Stimulated activated effector memory CD8-positive, alpha-beta T cell treated with anti-CD3 and anti-CD28 coated beads, Interleukin-12 subunit alpha, Interleukin-12 subunit beta, amount 100 ng/mL, for 72 hours (primary cell): ENCODE measurements at regions not wholly inside any gene's neighbourhood (a gene's known extent, or its start where the extent isn't known, plus 50 kb on each side); places are given as distances from the start of the nearest gene placed in this dataset.

Experiments used
- ATAC-seq: fragments of 150-1000 bp; cut with Tn5 transposase; 2 replicates; pipeline ENCODE4 v1.10.0; 2021
- DNase-seq, 2 donors: peaks; one replicate each; pipeline ENCODE4 v3.0.0; 2021 to 2022; ENCODE audit warnings: low spot score in 2 of 2
- H3K27ac Mint-ChIP-seq: one replicate; pipeline ENCODE4 v1.8.0; 2022; ENCODE audit warnings: mild to moderate bottlenecking, mixed read lengths
- H3K36me3 Mint-ChIP-seq: one replicate; pipeline ENCODE4 v1.8.0; 2022; ENCODE audit warnings: mild to moderate bottlenecking, mixed read lengths
- H3K4me1 Mint-ChIP-seq: one replicate; pipeline ENCODE4 v1.8.0; 2022; ENCODE audit warnings: mixed read lengths
- H3K4me3 Mint-ChIP-seq: one replicate; pipeline ENCODE4 v1.8.0; 2022; ENCODE audit warnings: mild to moderate bottlenecking, mixed read lengths
- H3K9me3 Mint-ChIP-seq: one replicate; pipeline ENCODE4 v1.8.0; 2022; ENCODE audit warnings: mixed read lengths

GRCh38 chr20:1830240-1830639 is 65.0 kb upstream of the SIRPA start:
- no peak overlapping the region for H3K4me3 Mint-ChIP-seq
- H3K36me3 Mint-ChIP-seq: no peaks in the 10 kb centered on the region
- ATAC-seq (no peak), DNase-seq (no peak)
- H3K27ac Mint-ChIP-seq: no peak overlapping the region
- no peaks in the 10 kb centered on the region for H3K9me3 Mint-ChIP-seq
- H3K4me1 Mint-ChIP-seq: peaks cover 5% of the 10 kb centered on the region

GRCh38 chr20:1829531-1829930 is 65.7 kb upstream of the SIRPA start:
- Mint-ChIP-seq H3K9me3 (no peaks in the 10 kb centered on the region), H3K4me1 (peaks cover 5% of the 10 kb centered on the region), H3K27ac (no peak overlapping the region), H3K36me3 (no peaks in the 10 kb centered on the region), H3K4me3 (no peak overlapping the region)
- no peak for DNase-seq
- ATAC-seq: no peak

DNA sequence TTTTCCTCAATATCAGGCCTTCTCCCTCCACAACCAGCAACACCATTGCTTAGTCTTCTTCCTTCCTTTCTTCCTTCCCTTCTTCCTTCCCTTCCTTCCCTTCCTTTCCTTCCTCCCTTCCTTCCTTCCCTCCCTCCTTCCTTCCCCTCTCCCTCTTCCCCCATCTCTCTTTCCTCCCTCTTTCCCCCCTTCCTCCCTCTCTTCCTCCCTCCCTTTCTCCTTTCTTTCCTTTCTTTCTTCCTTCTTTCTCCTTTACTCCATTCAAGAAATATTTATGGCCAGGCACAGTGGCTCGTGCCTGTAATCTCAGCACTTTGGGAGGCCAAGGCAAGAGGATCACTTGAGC is 66.4 kb upstream of the SIRPA start:
- H3K4me3 Mint-ChIP-seq: no peak overlapping the region
- no peaks in the 10 kb centered on the region for H3K9me3 Mint-ChIP-seq
- peaks cover 5% of the 10 kb centered on the region for H3K4me1 Mint-ChIP-seq
- no peak for DNase-seq
- H3K36me3 Mint-ChIP-seq: no peaks in the 10 kb centered on the region
- no peak overlapping the region for H3K27ac Mint-ChIP-seq
- ATAC-seq: no peak

DNA sequence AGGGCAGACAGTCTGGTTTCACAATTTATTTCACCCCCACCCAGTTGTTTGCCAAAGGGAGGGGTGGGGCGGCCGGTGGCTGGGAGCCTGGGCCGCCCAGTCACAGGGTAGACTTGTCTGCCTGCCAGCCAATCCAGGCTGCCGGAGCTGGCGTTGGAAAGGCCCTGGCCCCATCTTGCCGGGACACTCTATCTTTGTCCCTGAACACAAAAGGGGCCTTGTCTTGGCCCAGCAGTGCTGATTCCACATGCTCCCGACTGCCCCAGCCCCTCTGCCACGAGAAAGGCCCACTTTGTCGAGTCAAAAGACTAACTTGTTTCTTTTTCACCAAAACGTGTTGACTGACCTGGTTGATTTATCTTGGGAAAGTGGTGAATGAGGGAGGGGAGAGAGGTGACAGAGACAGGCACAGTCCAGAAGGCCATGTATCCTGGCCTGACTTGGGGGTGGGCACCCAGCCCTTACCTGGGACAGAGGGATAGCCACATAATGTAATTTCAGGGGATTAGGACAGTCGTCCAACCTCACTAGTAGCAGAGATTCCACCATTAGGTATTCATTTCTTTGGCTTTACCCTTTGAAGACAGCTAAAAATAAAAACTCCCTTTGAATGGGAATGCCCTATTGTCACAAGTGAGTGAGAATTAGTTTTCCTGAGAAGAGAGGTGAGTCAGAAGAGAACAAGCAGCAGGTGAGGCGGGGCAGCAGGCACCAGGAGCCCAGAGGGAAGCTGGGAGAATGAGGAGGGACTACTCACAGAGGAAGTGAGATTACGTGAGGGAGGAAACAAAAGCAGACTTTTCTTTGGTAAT is 67.0 kb upstream of the SIRPA start:
- Mint-ChIP-seq H3K4me3 (no peak overlapping the region), H3K36me3 (no peaks in the 10 kb centered on the region), H3K4me1 (peaks cover 5% of the 10 kb centered on the region), H3K9me3 (peaks cover 3% of the 10 kb centered on the region), H3K27ac (no peak overlapping the region)
- ATAC-seq (no peak), DNase-seq (no peak)

- H3K36me3 Mint-ChIP-seq: no peaks in the 10 kb centered on the region
- ATAC-seq: no peak
- peaks cover 3% of the 10 kb centered on the region for H3K9me3 Mint-ChIP-seq
Observed at GRCh38 chr20:1827510-1827973, 67.7 kb upstream of the SIRPA start.

DNA sequence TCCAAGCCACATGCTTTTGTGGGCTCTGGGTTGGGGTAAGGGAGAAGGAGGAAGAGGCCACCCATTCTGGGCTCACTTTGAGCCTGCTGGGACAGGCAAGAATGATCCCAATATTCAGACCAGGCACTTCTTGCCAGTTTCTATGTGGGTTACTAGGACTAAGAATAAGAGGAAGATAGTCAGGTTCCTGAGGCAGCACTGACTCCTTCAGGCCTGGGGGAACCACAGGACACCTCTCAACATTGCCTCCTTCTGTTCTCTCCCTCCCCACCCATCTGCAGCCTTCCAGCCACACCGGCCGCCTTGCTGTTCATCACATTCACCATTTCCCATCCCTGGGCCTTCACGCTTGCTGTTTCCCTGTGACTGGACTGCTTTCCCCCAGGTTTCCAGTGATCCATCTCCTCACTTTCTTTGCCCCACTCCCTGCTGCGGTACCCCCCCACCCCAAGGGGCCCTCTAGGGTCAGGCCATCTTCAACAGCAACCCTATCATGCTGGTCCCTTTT is 69.2 kb upstream of the SIRPA start:
- peaks cover 5% of the 10 kb centered on the region for H3K4me1 Mint-ChIP-seq
- no peak overlapping the region for H3K27ac Mint-ChIP-seq
- DNase-seq (no peak), ATAC-seq (no peak)
- H3K4me3 Mint-ChIP-seq: no peak overlapping the region
- H3K36me3 Mint-ChIP-seq: no peaks in the 10 kb centered on the region
- H3K9me3 Mint-ChIP-seq: peaks cover 10% of the 10 kb centered on the region

More at GRCh38 chr20:1827510-1827973, 67.7 kb upstream of the SIRPA start:
- no peak overlapping the region for H3K4me3 Mint-ChIP-seq
- no peak for DNase-seq
- peaks cover 5% of the 10 kb centered on the region for H3K4me1 Mint-ChIP-seq
- H3K27ac Mint-ChIP-seq: no peak overlapping the region

DNA sequence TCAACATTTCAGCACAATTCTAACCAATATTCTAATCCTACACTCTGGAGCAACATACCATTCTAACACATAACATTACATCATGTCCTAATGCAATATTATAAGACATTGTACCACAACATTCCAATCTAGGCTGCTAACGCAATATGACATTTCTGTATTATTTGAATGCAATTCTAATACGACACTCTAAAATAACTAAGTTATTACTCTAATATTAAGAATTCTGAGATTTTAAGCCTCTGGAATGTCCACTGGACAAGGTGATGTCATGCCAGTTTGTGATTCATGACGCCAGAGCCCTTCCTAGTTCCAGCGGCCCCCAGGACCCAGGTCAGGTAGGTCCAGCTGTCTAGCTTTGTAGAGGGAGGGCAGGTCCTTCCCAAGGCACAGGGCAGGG is 69.7 kb upstream of the SIRPA start:
- no peak for DNase-seq
- ATAC-seq: no peak
- no peak overlapping the region for H3K4me3 Mint-ChIP-seq
- no peak overlapping the region for H3K27ac Mint-ChIP-seq
- no peaks in the 10 kb centered on the region for H3K36me3 Mint-ChIP-seq
- H3K9me3 Mint-ChIP-seq: peaks cover 10% of the 10 kb centered on the region
- H3K4me1 Mint-ChIP-seq: peaks cover 5% of the 10 kb centered on the region

DNA sequence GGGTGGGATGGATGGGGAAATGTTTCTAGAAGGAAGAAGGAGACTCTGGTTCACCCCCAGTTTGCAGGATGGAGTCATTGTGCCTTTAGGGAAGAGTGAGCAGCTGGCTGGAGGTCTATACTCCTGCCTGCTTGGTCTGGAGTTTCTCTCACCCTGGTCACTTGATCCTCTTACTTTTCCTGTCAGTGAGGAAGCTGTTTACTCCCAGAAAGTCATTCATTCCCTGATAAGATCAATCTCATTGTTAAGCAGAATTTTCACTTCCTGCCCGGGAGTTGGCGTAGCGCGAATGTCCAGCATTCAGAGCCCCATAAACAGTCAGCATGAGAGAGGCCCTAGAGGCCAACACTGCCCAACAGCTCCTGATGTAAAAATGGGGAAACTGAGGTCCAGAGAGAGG is 70.4 kb upstream of the SIRPA start:
- ATAC-seq (no peak), DNase-seq (no peak)
- H3K27ac Mint-ChIP-seq: no peak overlapping the region
- no peaks in the 10 kb centered on the region for H3K36me3 Mint-ChIP-seq
- peaks cover 10% of the 10 kb centered on the region for H3K9me3 Mint-ChIP-seq
- peaks cover 5% of the 10 kb centered on the region for H3K4me1 Mint-ChIP-seq
- H3K4me3 Mint-ChIP-seq: no peak overlapping the region

DNA sequence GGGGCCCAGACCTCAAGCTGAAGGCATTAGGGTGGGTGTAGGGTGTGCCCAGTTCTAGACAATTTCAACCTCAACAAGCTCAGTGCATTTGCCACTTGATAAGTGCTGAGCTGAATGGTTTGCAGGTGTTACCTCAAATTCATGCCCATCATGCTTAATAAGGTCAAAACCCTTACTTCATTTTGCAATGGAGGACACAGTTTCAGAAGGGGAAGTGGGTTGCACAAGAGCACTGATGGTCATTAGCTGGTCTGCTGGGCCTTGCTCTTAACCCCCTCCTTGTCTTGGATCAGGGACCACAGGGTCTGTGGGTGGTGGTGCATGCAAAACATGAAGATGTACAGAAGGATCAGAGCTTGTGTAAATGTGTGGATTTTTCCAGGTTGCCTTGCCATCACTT is 71.0 kb upstream of the SIRPA start:
- H3K36me3 Mint-ChIP-seq: no peaks in the 10 kb centered on the region
- ATAC-seq (no peak), DNase-seq (no peak)
- H3K4me1 Mint-ChIP-seq: no peaks in the 10 kb centered on the region
- H3K9me3 Mint-ChIP-seq: peaks cover 10% of the 10 kb centered on the region
- no peak overlapping the region for H3K27ac Mint-ChIP-seq
- no peak overlapping the region for H3K4me3 Mint-ChIP-seq

DNA sequence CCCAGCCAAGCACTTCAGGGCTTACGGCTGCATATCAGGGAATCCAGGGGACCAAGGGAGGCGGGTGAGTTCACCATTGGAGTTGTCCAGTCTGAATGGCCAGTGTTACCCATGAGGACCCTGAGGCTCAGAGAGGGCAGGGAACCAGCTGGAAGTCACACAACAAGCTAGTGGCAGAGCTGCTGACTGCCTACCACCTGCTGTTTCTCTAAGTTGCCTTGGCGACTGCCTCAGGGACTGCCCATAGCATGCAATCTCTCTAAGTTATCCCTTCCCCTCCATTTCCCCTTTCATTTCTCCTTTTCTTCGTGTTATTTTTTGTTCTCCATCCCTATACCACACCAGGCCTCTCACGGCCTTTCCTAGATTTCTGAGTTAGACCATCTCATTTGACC is 71.8 kb upstream of the SIRPA start:
- no peak overlapping the region for H3K27ac Mint-ChIP-seq
- no peaks in the 10 kb centered on the region for H3K36me3 Mint-ChIP-seq
- no peaks in the 10 kb centered on the region for H3K4me1 Mint-ChIP-seq
- ATAC-seq: no peak
- peaks cover 10% of the 10 kb centered on the region for H3K9me3 Mint-ChIP-seq
- no peak overlapping the region for H3K4me3 Mint-ChIP-seq
- DNase-seq: no peak

GRCh38 chr20:1822564-1823449 is 72.4 kb upstream of the SIRPA start:
- H3K4me1 Mint-ChIP-seq: no peaks in the 10 kb centered on the region
- peaks cover 10% of the 10 kb centered on the region for H3K9me3 Mint-ChIP-seq
- DNase-seq: no peak
- H3K36me3 Mint-ChIP-seq: no peaks in the 10 kb centered on the region
- ATAC-seq: no peak
- no peak overlapping the region for H3K27ac Mint-ChIP-seq
- H3K4me3 Mint-ChIP-seq: no peak overlapping the region

- no peaks in the 10 kb centered on the region for H3K4me1 Mint-ChIP-seq
Observed at GRCh38 chr20:1820138-1821079, 74.8 kb upstream of the SIRPA start.

GRCh38 chr20:1819311-1820137 is 75.7 kb upstream of the SIRPA start:
- no peaks in the 10 kb centered on the region for H3K4me1 Mint-ChIP-seq
- H3K4me3 Mint-ChIP-seq: no peak overlapping the region
- H3K27ac Mint-ChIP-seq: no peak overlapping the region
- peaks cover 10% of the 10 kb centered on the region for H3K9me3 Mint-ChIP-seq
- ATAC-seq: no peak
- DNase-seq: no peak
- no peaks in the 10 kb centered on the region for H3K36me3 Mint-ChIP-seq

More at GRCh38 chr20:1820138-1821079, 74.8 kb upstream of the SIRPA start:
- peaks cover 10% of the 10 kb centered on the region for H3K9me3 Mint-ChIP-seq
- H3K36me3 Mint-ChIP-seq: no peaks in the 10 kb centered on the region
- H3K27ac Mint-ChIP-seq: no peak overlapping the region
- ATAC-seq: no peak
- no peak for DNase-seq
- no peak overlapping the region for H3K4me3 Mint-ChIP-seq

DNA sequence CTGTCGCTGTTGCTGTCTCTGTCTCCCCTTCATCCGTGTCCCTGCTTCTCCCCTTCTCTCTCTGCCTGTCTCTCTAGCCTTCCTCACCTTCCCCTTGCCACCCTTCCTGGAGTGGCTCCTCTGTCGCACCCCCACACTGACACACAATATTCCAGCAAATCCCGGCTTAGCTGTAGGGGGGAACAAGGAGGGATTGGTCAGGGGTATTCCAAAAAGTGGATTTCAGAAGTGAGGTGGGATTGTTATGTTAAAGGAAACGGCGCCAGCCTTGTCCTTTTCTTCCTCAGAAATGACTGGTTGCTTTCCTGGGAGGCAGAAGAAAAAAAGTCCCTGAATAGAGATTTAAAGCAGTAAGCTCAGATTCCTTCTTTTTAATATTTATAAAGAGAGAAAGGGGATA is 76.3 kb upstream of the SIRPA start:
- Mint-ChIP-seq H3K9me3 (peaks cover 10% of the 10 kb centered on the region), H3K27ac (no peak overlapping the region), H3K36me3 (no peaks in the 10 kb centered on the region), H3K4me1 (no peaks in the 10 kb centered on the region), H3K4me3 (no peak overlapping the region)
- ATAC-seq (no peak), DNase-seq (no peak)
